ENCODE measurements at regions not wholly inside any gene's neighbourhood (a gene's known extent, or its start where the extent isn't known, plus 50 kb on each side); places are given as distances from the start of the nearest gene placed in this dataset.
"Not testable (repeated sequence)": the region's sequence is repeated elsewhere in the genome, so short reads cannot be mapped to it uniquely, and the experiment has no call there.

DNA sequence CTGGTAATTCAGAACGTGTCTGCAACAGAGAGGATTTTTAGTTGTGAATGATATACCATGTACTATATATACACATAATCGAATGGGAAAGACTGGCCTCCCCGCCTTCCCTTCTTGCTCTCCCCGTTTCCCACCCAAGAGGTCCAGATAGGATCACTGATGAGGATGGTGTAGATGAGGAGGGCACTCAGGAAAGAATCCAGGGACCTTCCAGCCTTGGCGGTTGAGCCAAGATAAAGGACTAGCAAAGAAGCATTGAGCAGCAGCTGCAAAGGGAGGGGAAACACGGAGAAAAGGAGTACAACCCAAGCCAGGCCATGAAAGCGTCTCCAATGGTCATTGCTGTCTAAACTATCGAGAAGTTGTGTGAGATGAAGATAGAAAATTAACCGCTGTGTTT is 84.0 kb upstream of the EXOC2 start:
- Mint-ChIP-seq H3K9me3 (ENCODE audit: low read depth, unreplicated experiment) (no peaks in the 10 kb centered on the region), H3K4me3 (ENCODE audit: low read depth, unreplicated experiment) (no peak overlapping the region), H3K27me3 (ENCODE audit: unreplicated experiment) (peaks cover 74% of the 10 kb centered on the region), H3K4me1 (ENCODE audit: low read depth, unreplicated experiment) (peaks cover 7% of the 10 kb centered on the region), H3K27ac (ENCODE audit: unreplicated experiment) (no peak overlapping the region), H3K36me3 (ENCODE audit: insufficient read depth, unreplicated experiment) (no peaks in the 10 kb centered on the region)
- TF ChIP-seq, protein P1, sequence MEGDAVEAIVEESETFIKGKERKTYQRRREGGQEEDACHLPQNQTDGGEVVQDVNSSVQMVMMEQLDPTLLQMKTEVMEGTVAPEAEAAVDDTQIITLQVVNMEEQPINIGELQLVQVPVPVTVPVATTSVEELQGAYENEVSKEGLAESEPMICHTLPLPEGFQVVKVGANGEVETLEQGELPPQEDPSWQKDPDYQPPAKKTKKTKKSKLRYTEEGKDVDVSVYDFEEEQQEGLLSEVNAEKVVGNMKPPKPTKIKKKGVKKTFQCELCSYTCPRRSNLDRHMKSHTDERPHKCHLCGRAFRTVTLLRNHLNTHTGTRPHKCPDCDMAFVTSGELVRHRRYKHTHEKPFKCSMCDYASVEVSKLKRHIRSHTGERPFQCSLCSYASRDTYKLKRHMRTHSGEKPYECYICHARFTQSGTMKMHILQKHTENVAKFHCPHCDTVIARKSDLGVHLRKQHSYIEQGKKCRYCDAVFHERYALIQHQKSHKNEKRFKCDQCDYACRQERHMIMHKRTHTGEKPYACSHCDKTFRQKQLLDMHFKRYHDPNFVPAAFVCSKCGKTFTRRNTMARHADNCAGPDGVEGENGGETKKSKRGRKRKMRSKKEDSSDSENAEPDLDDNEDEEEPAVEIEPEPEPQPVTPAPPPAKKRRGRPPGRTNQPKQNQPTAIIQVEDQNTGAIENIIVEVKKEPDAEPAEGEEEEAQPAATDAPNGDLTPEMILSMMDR (IDR thresholded peaks at IDR 0.05; ENCODE audit: unreplicated experiment): no peak
- no peak for DNase-seq
- BruUV-seq (replicated peaks): no TSS peak
- intact Hi-C loops (cut with micrococcal nuclease; ENCODE audit: unreplicated experiment): no loop called here
- CTCF ChIA-PET: no interaction called here

DNA sequence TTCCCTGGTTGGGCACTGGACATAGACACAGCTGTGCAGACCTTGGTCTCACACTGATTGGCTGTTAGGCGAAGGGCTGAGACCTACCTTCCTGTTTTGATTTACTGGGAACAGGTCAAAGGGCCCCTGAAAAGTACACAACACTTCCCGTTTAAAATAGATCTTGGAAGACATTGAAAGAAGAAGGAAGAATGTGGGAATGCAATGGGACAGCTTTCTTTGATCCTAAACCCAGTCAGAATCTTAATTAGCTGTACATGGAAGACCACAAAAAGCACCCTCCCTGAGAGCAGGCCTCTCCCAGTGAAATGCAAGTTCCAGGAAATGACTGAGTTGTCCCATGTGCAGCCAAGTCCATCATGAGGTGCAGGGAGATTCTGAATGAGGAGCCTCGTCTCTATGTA is 83.6 kb upstream of the EXOC2 start:
- H3K4me3 Mint-ChIP-seq (ENCODE audit: low read depth, unreplicated experiment): no peak overlapping the region
- H3K27ac Mint-ChIP-seq (ENCODE audit: unreplicated experiment): no peak overlapping the region
- no peaks in the 10 kb centered on the region for H3K36me3 Mint-ChIP-seq (ENCODE audit: insufficient read depth, unreplicated experiment)
- no peak for DNase-seq
- TF ChIP-seq, protein P1 (IDR thresholded peaks at IDR 0.05; ENCODE audit: unreplicated experiment): no peak
- CTCF ChIA-PET: no interaction called here
- BruUV-seq (replicated peaks): no TSS peak
- peaks cover 7% of the 10 kb centered on the region for H3K4me1 Mint-ChIP-seq (ENCODE audit: low read depth, unreplicated experiment)
- no peaks in the 10 kb centered on the region for H3K9me3 Mint-ChIP-seq (ENCODE audit: low read depth, unreplicated experiment)
- H3K27me3 Mint-ChIP-seq (ENCODE audit: unreplicated experiment): peaks cover 74% of the 10 kb centered on the region
- intact Hi-C loops (cut with micrococcal nuclease; ENCODE audit: unreplicated experiment): no loop called here

DNA sequence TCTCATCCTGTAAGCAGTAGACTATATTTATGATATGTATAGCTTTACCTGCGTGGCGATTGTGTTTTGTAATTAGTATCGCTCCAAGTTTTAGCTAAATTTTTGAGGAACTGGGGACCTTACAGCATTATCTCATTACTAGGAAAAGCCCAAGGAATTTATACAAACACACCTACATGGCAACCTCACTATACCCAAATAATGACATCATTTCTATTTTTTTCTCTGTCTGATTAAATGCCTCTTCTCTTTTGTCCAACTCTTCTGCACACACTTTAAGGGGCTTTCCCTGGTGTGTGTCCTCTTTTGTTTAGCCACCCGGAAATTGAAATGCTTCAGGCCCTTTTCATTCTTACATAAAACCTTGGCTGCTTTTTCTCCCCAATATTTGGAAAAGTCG is 82.9 kb upstream of the EXOC2 start:
- CTCF ChIA-PET: no interaction called here
- H3K27me3 Mint-ChIP-seq (ENCODE audit: unreplicated experiment): peaks cover 74% of the 10 kb centered on the region
- DNase-seq: no peak
- no peak overlapping the region for H3K27ac Mint-ChIP-seq (ENCODE audit: unreplicated experiment)
- BruUV-seq (replicated peaks): no TSS peak
- H3K4me3 Mint-ChIP-seq (ENCODE audit: low read depth, unreplicated experiment): no peak overlapping the region
- H3K4me1 Mint-ChIP-seq (ENCODE audit: low read depth, unreplicated experiment): peaks cover 7% of the 10 kb centered on the region
- intact Hi-C loops (cut with micrococcal nuclease; ENCODE audit: unreplicated experiment): no loop called here
- no peaks in the 10 kb centered on the region for H3K36me3 Mint-ChIP-seq (ENCODE audit: insufficient read depth, unreplicated experiment)
- TF ChIP-seq, protein P1 (IDR thresholded peaks at IDR 0.05; ENCODE audit: unreplicated experiment): no peak
- H3K9me3 Mint-ChIP-seq (ENCODE audit: low read depth, unreplicated experiment): no peaks in the 10 kb centered on the region

DNA sequence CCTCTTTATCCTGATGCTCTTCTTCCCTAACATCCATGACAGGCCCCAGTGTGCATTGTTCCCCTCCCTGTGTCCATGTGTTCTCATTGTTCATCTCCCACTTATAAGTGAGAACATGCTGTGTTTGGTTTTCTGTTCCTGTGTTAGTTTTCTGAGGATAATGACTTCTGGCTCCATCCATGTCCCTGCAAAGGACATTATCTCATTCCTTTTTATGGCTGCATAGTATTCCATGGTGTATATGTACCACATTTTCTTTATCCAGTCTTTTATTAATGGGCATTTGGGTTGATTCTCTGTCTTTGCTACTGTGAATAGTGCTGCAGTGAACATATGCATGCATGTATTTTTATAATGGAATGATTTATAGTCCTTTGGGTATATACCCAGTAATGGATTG is 78.7 kb upstream of the EXOC2 start:
- H3K27ac Mint-ChIP-seq (ENCODE audit: unreplicated experiment); H3K36me3 Mint-ChIP-seq (ENCODE audit: insufficient read depth, unreplicated experiment); BruUV-seq (replicated peaks); intact Hi-C loops (cut with micrococcal nuclease; ENCODE audit: unreplicated experiment); CTCF ChIA-PET; H3K4me1 Mint-ChIP-seq (ENCODE audit: low read depth, unreplicated experiment); H3K4me3 Mint-ChIP-seq (ENCODE audit: low read depth, unreplicated experiment); H3K9me3 Mint-ChIP-seq (ENCODE audit: low read depth, unreplicated experiment); DNase-seq: not testable (repeated sequence)
- H3K27me3 Mint-ChIP-seq (ENCODE audit: unreplicated experiment): peaks cover 74% of the 10 kb centered on the region

DNA sequence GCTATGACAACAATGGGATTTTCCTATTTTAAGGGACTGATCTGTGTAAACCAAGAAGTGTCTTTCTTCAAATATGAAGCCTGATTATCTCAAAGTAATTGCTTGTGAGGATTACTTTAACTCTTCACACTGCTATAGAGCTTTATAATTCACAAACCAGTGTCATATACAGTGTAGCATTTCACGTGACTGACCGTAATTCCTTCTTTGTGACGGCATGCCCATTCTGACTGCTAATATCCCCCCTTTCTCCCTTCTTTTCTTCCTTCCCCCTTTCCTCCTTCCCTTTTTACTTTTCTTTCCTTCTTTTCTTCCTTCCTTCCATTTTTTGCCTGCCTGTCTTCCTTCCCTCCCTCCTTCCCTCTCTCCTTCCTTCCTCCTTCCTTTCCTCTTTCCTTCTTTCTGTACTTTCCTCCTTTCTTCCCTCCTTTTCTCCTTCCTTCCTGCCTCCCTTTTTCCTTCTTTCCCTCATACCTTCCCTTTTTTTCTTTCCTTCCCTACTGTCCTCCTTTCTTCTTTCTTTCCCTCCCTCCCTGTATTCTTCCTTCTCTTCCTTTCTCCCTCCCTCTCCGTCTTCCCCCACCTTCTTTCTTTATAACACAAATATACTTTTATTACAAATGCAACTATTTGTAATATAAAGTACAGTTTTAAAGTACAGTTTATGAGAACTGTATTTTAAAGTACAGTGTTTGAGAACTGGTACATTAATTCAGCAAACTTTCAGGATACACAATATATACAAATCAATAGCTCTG is 75.0 kb upstream of the EXOC2 start:
- BruUV-seq (replicated peaks): no TSS peak
- no peak overlapping the region for H3K4me3 Mint-ChIP-seq (ENCODE audit: low read depth, unreplicated experiment)
- H3K27me3 Mint-ChIP-seq (ENCODE audit: unreplicated experiment): peaks cover 70% of the 10 kb centered on the region
- DNase-seq: no peak
- no peaks in the 10 kb centered on the region for H3K36me3 Mint-ChIP-seq (ENCODE audit: insufficient read depth, unreplicated experiment)
- no peaks in the 10 kb centered on the region for H3K9me3 Mint-ChIP-seq (ENCODE audit: low read depth, unreplicated experiment)
- no peak overlapping the region for H3K27ac Mint-ChIP-seq (ENCODE audit: unreplicated experiment)
- CTCF ChIA-PET: no interaction called here
- no peaks in the 10 kb centered on the region for H3K4me1 Mint-ChIP-seq (ENCODE audit: low read depth, unreplicated experiment)
- intact Hi-C loops (cut with micrococcal nuclease; ENCODE audit: unreplicated experiment): no loop called here
- TF ChIP-seq, protein P1 (IDR thresholded peaks at IDR 0.05; ENCODE audit: unreplicated experiment): no peak
